CD4-positive, alpha-beta T cell (primary cell): ENCODE measurements at regions not wholly inside any gene's neighbourhood (a gene's known extent, or its start where the extent isn't known, plus 50 kb on each side); places are given as distances from the start of the nearest gene placed in this dataset.

ENCODE experiments used
- ATAC-seq: fragments of 200-7000 bp; cut with Tn5 transposase; one replicate; pipeline ENCODE4 v1.10.0; 2022; ENCODE audit warnings: mild to moderate bottlenecking; ENCODE audit not compliant: poor library complexity
- CTCF ChIA-PET: fragments of 350-600 bp; sonication (Branson Sonifier 250); formaldehyde crosslinking; loops from one replicate; lab custom pipeline; 2021; ENCODE audit warnings: antibody characterized with exemption, inconsistent platforms; lab: Charles Lee
- POLR2A ChIA-PET: fragments of 350-600 bp; sonication (Branson Sonifier 250); formaldehyde crosslinking; loops from one replicate; lab custom pipeline; 2021; ENCODE audit warnings: antibody characterized with exemption, inconsistent platforms; lab: Charles Lee
- DNase-seq, 14 experiments: peaks; one replicate each; pipeline ENCODE4 v3.0.0-alpha.2; 2013 to 2020; ENCODE audit warnings: mixed read lengths in 2 of 14
- H3K27ac ChIP-seq, 2 donors: one replicate each; pipeline versions ENCODE4 v1.5.1 to v1.7.0; 2013; ENCODE audit warnings: low read length in 2 of 2, low read depth in 1 of 2, mild to moderate bottlenecking in 1 of 2
- H3K27me3 ChIP-seq, 2 experiments: 1 replicate in 1 of 2; 2 replicates in 1 of 2; pipeline versions ENCODE4 v1.6.1 to v1.7.0; 2013; ENCODE audit warnings: low read length in 2 of 2, control low read depth in 1 of 2, mild to moderate bottlenecking in 1 of 2, moderate library complexity in 1 of 2; ENCODE audit not compliant: insufficient read depth in 2 of 2, control insufficient read depth in 1 of 2
- H3K36me3 ChIP-seq: one replicate; pipeline ENCODE4 v1.6.1; 2013; ENCODE audit warnings: low read length, control low read depth; ENCODE audit not compliant: insufficient read depth
- H3K4me1 ChIP-seq: one replicate; pipeline ENCODE4 v1.6.1; 2013; ENCODE audit warnings: low read length, control low read depth; ENCODE audit not compliant: insufficient read depth
- H3K4me3 ChIP-seq: one replicate; pipeline ENCODE4 v1.5.1; 2013; ENCODE audit warnings: mild to moderate bottlenecking, low read length, moderate library complexity
- H3K9me3 ChIP-seq, 2 experiments: 1 replicate in 1 of 2; 2 replicates in 1 of 2; pipeline versions ENCODE4 v1.6.1 to v1.7.0; 2013; ENCODE audit warnings: low read length in 2 of 2, mild to moderate bottlenecking in 2 of 2, control low read depth in 1 of 2, moderate library complexity in 1 of 2; ENCODE audit not compliant: control insufficient read depth in 1 of 2, insufficient read depth in 1 of 2
- H3K27ac Mint-ChIP-seq: one replicate; pipeline ENCODE4 v1.8.0; 2020; ENCODE audit warnings: mixed read lengths
- H3K27me3 Mint-ChIP-seq: one replicate; pipeline ENCODE4 v1.8.0; 2021; ENCODE audit warnings: mixed read lengths
- H3K36me3 Mint-ChIP-seq: one replicate; pipeline ENCODE4 v1.8.0; 2021; ENCODE audit warnings: low read depth, mixed read lengths
- H3K4me1 Mint-ChIP-seq: one replicate; pipeline ENCODE4 v1.8.0; 2021; ENCODE audit warnings: low read depth, mixed read lengths
- H3K4me3 Mint-ChIP-seq: one replicate; pipeline ENCODE4 v1.8.0; 2020; ENCODE audit warnings: mild to moderate bottlenecking, mixed read lengths
- H3K9me3 Mint-ChIP-seq: one replicate; pipeline ENCODE4 v1.8.0; 2020; ENCODE audit warnings: mixed read lengths
- intact Hi-C, 2 experiments: fragments of 100-400 bp; cut with DNase I in 1 of 2; cut with micrococcal nuclease in 1 of 2; formaldehyde crosslinking; loops; one replicate each; pipeline versions ENCODE4 v1.15.1 to v1.9.0; 2023 to 2025; cut with DNase I, micrococcal nuclease
- TF ChIP-seq, protein P1 (sequence below): fragments of 200-600 bp; IDR thresholded peaks from one replicate; pipeline ENCODE4 v1.8.0; 2022; ENCODE audit warnings: antibody characterized with exemption, mild to moderate bottlenecking

DNA sequence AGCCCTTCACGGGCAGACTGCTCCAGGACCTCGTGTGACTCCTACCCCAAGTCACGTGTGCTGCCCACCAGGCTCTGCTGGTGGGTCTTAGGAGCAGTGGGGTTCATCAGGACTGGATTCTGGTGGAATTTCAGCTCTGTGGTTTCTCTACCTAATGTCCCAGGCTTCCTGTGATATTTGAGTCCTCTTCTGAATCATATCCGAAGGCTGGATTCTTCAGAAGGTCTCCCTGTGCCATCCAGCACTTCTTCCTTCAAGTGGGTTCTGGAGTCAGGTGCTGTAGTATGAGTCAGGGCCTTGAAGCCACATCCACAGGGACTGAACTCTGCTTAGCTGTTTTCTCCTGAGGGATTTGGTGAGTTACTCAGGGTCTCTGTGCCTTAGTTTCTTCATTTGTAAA is 850.2 kb upstream of the CELF4 start:
- TF ChIP-seq, protein P1, sequence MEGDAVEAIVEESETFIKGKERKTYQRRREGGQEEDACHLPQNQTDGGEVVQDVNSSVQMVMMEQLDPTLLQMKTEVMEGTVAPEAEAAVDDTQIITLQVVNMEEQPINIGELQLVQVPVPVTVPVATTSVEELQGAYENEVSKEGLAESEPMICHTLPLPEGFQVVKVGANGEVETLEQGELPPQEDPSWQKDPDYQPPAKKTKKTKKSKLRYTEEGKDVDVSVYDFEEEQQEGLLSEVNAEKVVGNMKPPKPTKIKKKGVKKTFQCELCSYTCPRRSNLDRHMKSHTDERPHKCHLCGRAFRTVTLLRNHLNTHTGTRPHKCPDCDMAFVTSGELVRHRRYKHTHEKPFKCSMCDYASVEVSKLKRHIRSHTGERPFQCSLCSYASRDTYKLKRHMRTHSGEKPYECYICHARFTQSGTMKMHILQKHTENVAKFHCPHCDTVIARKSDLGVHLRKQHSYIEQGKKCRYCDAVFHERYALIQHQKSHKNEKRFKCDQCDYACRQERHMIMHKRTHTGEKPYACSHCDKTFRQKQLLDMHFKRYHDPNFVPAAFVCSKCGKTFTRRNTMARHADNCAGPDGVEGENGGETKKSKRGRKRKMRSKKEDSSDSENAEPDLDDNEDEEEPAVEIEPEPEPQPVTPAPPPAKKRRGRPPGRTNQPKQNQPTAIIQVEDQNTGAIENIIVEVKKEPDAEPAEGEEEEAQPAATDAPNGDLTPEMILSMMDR = no peak
- no peaks in the 10 kb centered on the region for H3K27me3 Mint-ChIP-seq
- H3K36me3 ChIP-seq = no peaks in the 10 kb centered on the region
- no peak overlapping the region for H3K27ac ChIP-seq
- no peak overlapping the region for H3K27ac Mint-ChIP-seq
- H3K4me1 ChIP-seq = no peaks in the 10 kb centered on the region
- no peaks in the 10 kb centered on the region for H3K4me1 Mint-ChIP-seq
- POLR2A ChIA-PET = no interaction called here
- H3K4me3 ChIP-seq = no peak overlapping the region
- intact Hi-C loops = no loop called here
- H3K9me3 Mint-ChIP-seq = no peaks in the 10 kb centered on the region
- CTCF ChIA-PET = interaction anchor here (1.0 kb wide), 1 partner anchor 10 kb away, joined by 4 read pairs; no protein-coding TSS in a partner anchor
- no peaks in the 10 kb centered on the region for H3K36me3 Mint-ChIP-seq
- ATAC-seq = no peak
- H3K4me3 Mint-ChIP-seq = no peak overlapping the region
- DNase-seq = no peak
- peaks cover 0 to 3% of the 10 kb centered on the region in 2 experiments for H3K9me3 ChIP-seq
- H3K27me3 ChIP-seq = no peaks in the 10 kb centered on the region

DNA sequence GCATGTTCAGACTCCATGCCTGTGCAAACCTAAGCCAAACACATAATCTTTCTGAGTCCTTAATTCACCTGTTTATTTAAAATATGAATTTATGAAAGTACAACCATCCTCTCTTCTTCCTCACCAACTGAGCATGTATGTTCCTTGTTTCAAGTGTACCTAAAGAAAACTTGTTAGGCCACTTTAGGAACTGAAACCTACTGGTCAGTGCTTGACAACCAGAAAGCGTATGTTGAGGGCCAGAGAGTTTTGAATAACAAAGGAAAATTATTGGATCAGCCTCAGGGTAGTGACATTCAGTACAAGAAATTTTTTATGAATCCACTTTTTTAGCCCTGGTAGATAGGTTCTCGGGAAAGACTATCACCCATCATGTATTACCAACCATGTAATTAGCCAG is 847.6 kb upstream of the CELF4 start:
- H3K9me3 Mint-ChIP-seq = no peaks in the 10 kb centered on the region
- Histone ChIP-seq H3K4me1 (no peaks in the 10 kb centered on the region), H3K27ac (no peak overlapping the region), H3K9me3 (peaks cover 0 to 6% of the 10 kb centered on the region in 2 experiments), H3K4me3 (no peak overlapping the region), H3K27me3 (no peaks in the 10 kb centered on the region), H3K36me3 (no peaks in the 10 kb centered on the region)
- TF ChIP-seq, protein P1 = no peak
- no peaks in the 10 kb centered on the region for H3K36me3 Mint-ChIP-seq
- no peak overlapping the region for H3K27ac Mint-ChIP-seq
- DNase-seq = no peak
- H3K27me3 Mint-ChIP-seq = no peaks in the 10 kb centered on the region
- H3K4me1 Mint-ChIP-seq = no peaks in the 10 kb centered on the region
- intact Hi-C loops = no loop called here
- ChIA-PET CTCF (no interaction called here), POLR2A (no interaction called here)
- no peak for ATAC-seq
- no peak overlapping the region for H3K4me3 Mint-ChIP-seq

DNA sequence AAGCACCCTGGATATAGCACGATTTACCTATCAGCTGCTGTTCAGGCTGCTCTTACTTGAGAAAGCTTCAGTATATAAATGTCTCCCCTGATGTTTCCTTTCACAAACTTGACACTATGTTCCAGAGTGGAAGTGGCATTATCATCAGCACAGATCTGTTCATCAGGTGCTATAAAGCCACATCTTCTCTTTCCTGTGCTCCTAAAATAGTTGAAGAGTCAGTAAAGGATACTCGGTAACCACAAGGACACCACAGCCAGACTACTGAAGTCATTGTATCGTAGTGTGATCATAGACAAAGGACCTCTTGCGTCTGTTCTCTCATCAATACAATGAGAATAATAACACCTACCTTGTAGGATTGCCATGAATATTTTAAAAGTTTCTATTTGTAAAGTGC is 841.0 kb upstream of the CELF4 start:
- intact Hi-C loops = no loop called here
- POLR2A ChIA-PET = no interaction called here
- H3K36me3 ChIP-seq = no peaks in the 10 kb centered on the region

More for the DNA sequence above, 841.0 kb upstream of the CELF4 start:
- Mint-ChIP-seq H3K9me3 (peaks cover 2% of the 10 kb centered on the region), H3K4me1 (no peaks in the 10 kb centered on the region), H3K27me3 (no peaks in the 10 kb centered on the region), H3K27ac (no peak overlapping the region), H3K4me3 (no peak overlapping the region), H3K36me3 (no peaks in the 10 kb centered on the region)
- Histone ChIP-seq H3K27ac (no peak overlapping the region), H3K4me3 (no peak overlapping the region), H3K27me3 (no peaks in the 10 kb centered on the region), H3K4me1 (no peaks in the 10 kb centered on the region), H3K9me3 (peaks cover 0 to 3% of the 10 kb centered on the region in 2 experiments)
- CTCF ChIA-PET = no interaction called here
- TF ChIP-seq, protein P1 = no peak
- ATAC-seq (no peak), DNase-seq (no peak)
